H9 (cell line): ENCODE measurements at regions not wholly inside any gene's neighbourhood (a gene's known extent, or its start where the extent isn't known, plus 50 kb on each side); places are given as distances from the start of the nearest gene placed in this dataset.

Experiments
- DNase-seq: peaks from one replicate; pipeline ENCODE4 v3.0.0-alpha.2; 2017
- H2AFZ ChIP-seq: one replicate; pipeline ENCODE4 v1.6.1; 2013; ENCODE audit warnings: mild to moderate bottlenecking, low read length, control low read depth, moderate library complexity
- H2AK5ac ChIP-seq: 2 replicates; pipeline ENCODE4 v1.6.1; 2013; ENCODE audit warnings: low read length, control low read depth, mixed read lengths; ENCODE audit not compliant: insufficient read length
- H2BK120ac ChIP-seq: one replicate; pipeline ENCODE4 v1.6.1; 2013; ENCODE audit warnings: low read depth, mild to moderate bottlenecking, low read length, control low read depth, inconsistent platforms; ENCODE audit not compliant: poor library complexity, severe bottlenecking
- H2BK12ac ChIP-seq: 2 replicates; pipeline ENCODE4 v1.6.1; 2013; ENCODE audit warnings: low read length, control low read depth, mixed read lengths, low read depth; ENCODE audit not compliant: insufficient read length
- H2BK15ac ChIP-seq: 2 replicates; pipeline ENCODE4 v1.6.1; 2013; ENCODE audit warnings: low read depth, low read length, control low read depth
- H2BK20ac ChIP-seq: one replicate; pipeline ENCODE4 v1.6.1; 2013; ENCODE audit warnings: low read depth, mild to moderate bottlenecking, low read length, control low read depth, inconsistent platforms; ENCODE audit not compliant: poor library complexity, severe bottlenecking
- H2BK5ac ChIP-seq: 2 replicates; pipeline ENCODE4 v1.6.1; 2013; ENCODE audit warnings: low read length, control low read depth, mixed read lengths; ENCODE audit not compliant: insufficient read length
- H3K14ac ChIP-seq: 2 replicates; pipeline ENCODE4 v1.6.1; 2013; ENCODE audit warnings: low read length, control low read depth; ENCODE audit not compliant: insufficient read depth
- H3K18ac ChIP-seq: 2 replicates; pipeline ENCODE4 v1.6.1; 2013; ENCODE audit warnings: low read depth, mild to moderate bottlenecking, mixed read lengths, low read length, control low read depth; ENCODE audit not compliant: insufficient read length
- H3K23ac ChIP-seq: 2 replicates; pipeline ENCODE4 v1.6.1; 2013; ENCODE audit warnings: low read length, control low read depth, mixed read lengths, low read depth; ENCODE audit not compliant: insufficient read length
- H3K23me2 ChIP-seq: 2 replicates; pipeline ENCODE4 v1.6.1; 2013; ENCODE audit warnings: low read depth, mild to moderate bottlenecking, mixed read lengths, low read length, control low read depth; ENCODE audit not compliant: insufficient read length, poor library complexity, severe bottlenecking
- H3K27ac ChIP-seq: 2 replicates; pipeline ENCODE4 v1.5.1; 2013; ENCODE audit warnings: low read length, control low read depth, mixed read lengths, low read depth; ENCODE audit not compliant: insufficient read length
- H3K27me3 ChIP-seq: 2 replicates; pipeline ENCODE4 v1.6.1; 2013; ENCODE audit warnings: low read length, control low read depth, inconsistent platforms; ENCODE audit not compliant: insufficient read depth
- H3K4ac ChIP-seq: 2 replicates; pipeline ENCODE4 v1.6.1; 2013; ENCODE audit warnings: low read depth, mild to moderate bottlenecking, control low read depth, inconsistent platforms, low read length, moderate library complexity
- H3K4me1 ChIP-seq: 2 replicates; pipeline ENCODE4 v1.6.1; 2013; ENCODE audit warnings: low read length, control low read depth, inconsistent platforms; ENCODE audit not compliant: insufficient read depth
- H3K4me2 ChIP-seq: 2 replicates; pipeline ENCODE4 v1.6.1; 2013; ENCODE audit warnings: low read length, control low read depth, mixed read lengths; ENCODE audit not compliant: insufficient read length, insufficient read depth
- H3K56ac ChIP-seq: 2 replicates; pipeline ENCODE4 v1.6.1; 2013; ENCODE audit warnings: low read depth, mild to moderate bottlenecking, mixed read lengths, low read length, control low read depth; ENCODE audit not compliant: insufficient read length
- H3K79me1 ChIP-seq: 2 replicates; pipeline ENCODE4 v1.6.1; 2013; ENCODE audit warnings: low read depth, mild to moderate bottlenecking, moderate library complexity, low read length, control low read depth, inconsistent platforms; ENCODE audit not compliant: insufficient read depth, poor library complexity, severe bottlenecking
- H3K79me2 ChIP-seq: 2 replicates; pipeline ENCODE4 v1.6.1; 2013; ENCODE audit warnings: low read length, control low read depth, inconsistent platforms; ENCODE audit not compliant: insufficient read depth
- H3K9ac ChIP-seq: 2 replicates; pipeline ENCODE4 v1.6.1; 2013; ENCODE audit warnings: low read length, control low read depth, mixed read lengths; ENCODE audit not compliant: insufficient read length; ENCODE audit errors: extremely low read depth
- H3K9me3 ChIP-seq: one replicate; pipeline ENCODE4 v1.6.1; 2013; ENCODE audit warnings: low read depth, low read length, inconsistent platforms; ENCODE audit not compliant: control insufficient read depth
- H3T11ph ChIP-seq: one replicate; pipeline ENCODE4 v1.6.1; 2013; ENCODE audit warnings: mild to moderate bottlenecking, low read length, control low read depth, inconsistent platforms
- H4K20me1 ChIP-seq: one replicate; pipeline ENCODE4 v1.6.1; 2013; ENCODE audit not compliant: control insufficient read depth, insufficient read length, insufficient read depth
- H4K5ac ChIP-seq: 2 replicates; pipeline ENCODE4 v1.6.1; 2013; ENCODE audit warnings: low read depth, mild to moderate bottlenecking, mixed read lengths, low read length, control low read depth; ENCODE audit not compliant: insufficient read length
- H4K8ac ChIP-seq: replicated peaks from 2 replicates; pipeline ENCODE4 v1.6.1; 2013; ENCODE audit warnings: low read length, control low read depth, mixed read lengths, low read depth; ENCODE audit not compliant: insufficient read length
- H4K91ac ChIP-seq: 2 replicates; pipeline ENCODE4 v1.6.1; 2013; ENCODE audit warnings: low read depth, mild to moderate bottlenecking, moderate library complexity, mixed read lengths, low read length, control low read depth; ENCODE audit not compliant: insufficient read length
- H3K27ac Mint-ChIP-seq, 3 experiments: 2 replicates in 2 of 3; 3 replicates in 1 of 3; pipeline ENCODE4 v1.8.0; 2020 to 2021; ENCODE audit warnings: mixed read lengths in 3 of 3, mild to moderate bottlenecking in 1 of 3, moderate library complexity in 1 of 3
- H3K27me3 Mint-ChIP-seq: 2 replicates; pipeline ENCODE4 v1.8.0; 2021; ENCODE audit warnings: low read depth, mild to moderate bottlenecking, moderate library complexity, mixed read lengths
- H3K36me3 Mint-ChIP-seq, 3 experiments: 2 replicates in 2 of 3; 3 replicates in 1 of 3; pipeline ENCODE4 v1.8.0; 2020 to 2021; ENCODE audit warnings: low read depth in 3 of 3, mixed read lengths in 3 of 3; ENCODE audit not compliant: insufficient read depth in 1 of 3
- H3K4me1 Mint-ChIP-seq, 2 experiments: 2 replicates each; pipeline ENCODE4 v1.8.0; 2020; ENCODE audit warnings: mixed read lengths in 2 of 2
- H3K4me3 Mint-ChIP-seq, 2 experiments: 2 replicates in 1 of 2; 3 replicates in 1 of 2; pipeline ENCODE4 v1.8.0; 2020 to 2021; ENCODE audit warnings: mild to moderate bottlenecking in 2 of 2, mixed read lengths in 2 of 2, moderate library complexity in 1 of 2
- H3K9me3 Mint-ChIP-seq, 2 experiments: 2 replicates in 1 of 2; 3 replicates in 1 of 2; pipeline ENCODE4 v1.8.0; 2020; ENCODE audit warnings: mild to moderate bottlenecking in 2 of 2, mixed read lengths in 2 of 2, moderate library complexity in 1 of 2
- CTCF ChIP-seq: fragments of 200-600 bp; sonication (generic); conservative IDR thresholded peaks from 3 replicates; pipeline ENCODE4 v1.8.0; 2021; ENCODE audit warnings: antibody characterized with exemption, mild to moderate bottlenecking
- WGBS: extraction: QIAGEN DNeasy Blood & Tissue Kit; methylation state at CpG from one replicate; pipeline ENCODE4 v1.1.7; 2013; ENCODE audit warnings: missing lambda C conversion rate, low lambda C conversion rate, mixed read lengths; ENCODE audit not compliant: insufficient read length; ENCODE audit errors: extremely low coverage; 5-methylcytosine and 5-hydroxymethylcytosine counted together

GRCh38 chr16:66263973-66264310 lies 102.5 kb upstream of the CDH5 start:
- Mint-ChIP-seq H3K4me3 (no peak overlapping the region), H3K9me3 (no peaks in the 10 kb centered on the region; a peak in 2 of 5 replicates), H3K27me3 (peaks cover 17% of the 10 kb centered on the region), H3K4me1 (peaks cover 10 to 16% of the 10 kb centered on the region in 2 experiments), H3K36me3 (no peaks in the 10 kb centered on the region; a peak in 1 of 7 replicates), H3K27ac (no peak overlapping the region)
- no CpG with 5 or more reads among the region's 1 CpG for WGBS
- Histone ChIP-seq H3K23ac (no peak overlapping the region), H3K18ac (no peak overlapping the region), H2BK15ac (no peak overlapping the region), H3K4me1 (no peaks in the 10 kb centered on the region), H4K5ac (no peak overlapping the region), H2BK20ac (no peak overlapping the region), H4K20me1 (no peaks in the 10 kb centered on the region), H3K79me2 (no peaks in the 10 kb centered on the region), H3K56ac (no peak overlapping the region), H3K23me2 (no peaks in the 10 kb centered on the region), H3K9me3 (no peaks in the 10 kb centered on the region), H2BK5ac (no peak overlapping the region), H3K4me2 (no peak overlapping the region), H3T11ph (no peak overlapping the region), H2BK120ac (no peak overlapping the region), H4K91ac (no peak overlapping the region), H4K8ac (no peak overlapping the region), H3K9ac (no peak overlapping the region), H3K27ac (no peak overlapping the region), H3K79me1 (no peaks in the 10 kb centered on the region), H3K27me3 (no peaks in the 10 kb centered on the region), H3K4ac (no peak overlapping the region), H3K14ac (no peak overlapping the region), H2AFZ (no peak overlapping the region), H2AK5ac (no peak overlapping the region), H2BK12ac (no peak overlapping the region)
- no peak for TF ChIP-seq CTCF
- no peak for DNase-seq
